HG03159 (cell line): ENCODE measurements at regions not wholly inside any gene's neighbourhood (a gene's known extent, or its start where the extent isn't known, plus 50 kb on each side); places are given as distances from the start of the nearest gene placed in this dataset.
"Not testable (repeated sequence)": the region's sequence is repeated elsewhere in the genome, so short reads cannot be mapped to it uniquely, and the experiment has no call there.

Experiments
- ATAC-seq: cut with Tn5 transposase; IDR thresholded peaks from one replicate; pipeline ENCODE4 v1.9.1; 2021; ENCODE audit warnings: mild to moderate bottlenecking, moderate library complexity; ENCODE audit not compliant: unreplicated experiment

GRCh38 chr2:208607694-208608093 lies 201.1 kb downstream of the PTH2R start:
- no peak for ATAC-seq

GRCh38 chr2:208608122-208608835 lies 201.7 kb downstream of the PTH2R start:
- ATAC-seq = no peak

- no peak for ATAC-seq
Measured at GRCh38 chr2:208609166-208609804, 202.7 kb downstream of the PTH2R start.

- not testable (repeated sequence) for ATAC-seq
Measured at GRCh38 chr2:208615675-208616074, 209.1 kb downstream of the PTH2R start.

GRCh38 chr2:208618220-208618619 lies 211.6 kb downstream of the PTH2R start:
- no peak for ATAC-seq

- ATAC-seq = no peak
Measured at GRCh38 chr2:208619993-208620392, 213.4 kb downstream of the PTH2R start.

- ATAC-seq = no peak
Measured at GRCh38 chr2:208620487-208620978, 213.9 kb downstream of the PTH2R start.

GRCh38 chr2:208627110-208627884 lies 220.7 kb downstream of the PTH2R start:
- no peak for ATAC-seq

- no peak for ATAC-seq
Measured at GRCh38 chr2:208627916-208628315, 221.3 kb downstream of the PTH2R start.

GRCh38 chr2:208638059-208638458 lies 231.5 kb downstream of the PTH2R start:
- peak; percentile 53 for ATAC-seq

GRCh38 chr2:208642125-208642779 lies 235.7 kb downstream of the PTH2R start:
- ATAC-seq = no peak

GRCh38 chr2:208643145-208643544 lies 236.6 kb downstream of the PTH2R start:
- no peak for ATAC-seq

- ATAC-seq = no peak
Measured at GRCh38 chr2:208645226-208645625, 238.6 kb downstream of the PTH2R start.

- no peak for ATAC-seq
Measured at GRCh38 chr2:208648368-208648767, 241.8 kb downstream of the PTH2R start.

- no peak for ATAC-seq
Measured at GRCh38 chr2:208653383-208653782, 246.8 kb downstream of the PTH2R start.

- ATAC-seq = no peak
Measured at GRCh38 chr2:208654056-208654455, 247.5 kb downstream of the PTH2R start.

GRCh38 chr2:208657468-208657867 lies 250.9 kb downstream of the PTH2R start:
- no peak for ATAC-seq

- no peak for ATAC-seq
Measured at GRCh38 chr2:208669394-208669793, 262.8 kb downstream of the PTH2R start.

- no peak for ATAC-seq
Measured at GRCh38 chr2:208671284-208671683, 264.7 kb downstream of the PTH2R start.

GRCh38 chr2:208671886-208672680 lies 265.5 kb downstream of the PTH2R start:
- ATAC-seq = no peak
